OCI-LY7 (cell line): ENCODE measurements at regions not wholly inside any gene's neighbourhood (a gene's known extent, or its start where the extent isn't known, plus 50 kb on each side); places are given as distances from the start of the nearest gene placed in this dataset.

Experiments
- BruUV-seq: library from RNA; stranded (reverse); fragments of 400-500 nt; replicated peaks from 2 replicates; lab custom pipeline; 2021; lab: Mats Ljungman, UMichigan
- CTCF ChIA-PET: fragments of 300-600 bp; sonication (Branson Sonifier 250); formaldehyde crosslinking; loops from one replicate; lab custom pipeline; 2022; ENCODE audit warnings: antibody characterized with exemption; ENCODE audit not compliant: unreplicated experiment; lab: Charles Lee
- POLR2A ChIA-PET: fragments of 300-600 bp; sonication (Branson Sonifier 250); formaldehyde crosslinking; loops from one replicate; lab custom pipeline; 2022; ENCODE audit warnings: antibody characterized with exemption; lab: Charles Lee
- DNase-seq: peaks from one replicate; pipeline ENCODE4 v3.0.0-alpha.2; 2015; ENCODE audit warnings: low spot score
- H2AFZ ChIP-seq: fragments of 200-600 bp; sonication (generic), shearing (Covaris generic); 2 replicates; pipeline ENCODE4 v1.6.1; 2014; ENCODE audit warnings: mild to moderate bottlenecking, antibody characterized with exemption, low read length, moderate library complexity
- H3K27ac ChIP-seq: fragments of 200-600 bp; sonication (generic); 2 replicates; pipeline ENCODE4 v1.5.1; 2014; ENCODE audit warnings: mixed run types, low read depth, mild to moderate bottlenecking, moderate library complexity, low read length, inconsistent platforms; ENCODE audit not compliant: poor library complexity, severe bottlenecking
- H3K36me3 ChIP-seq: fragments of 200-600 bp; sonication (generic); 2 replicates; pipeline ENCODE4 v1.6.1; 2014; ENCODE audit warnings: mild to moderate bottlenecking, antibody characterized with exemption, low read length, moderate library complexity, mixed read lengths; ENCODE audit not compliant: insufficient read depth
- H3K4me1 ChIP-seq: fragments of 200-600 bp; sonication (generic); 2 replicates; pipeline ENCODE4 v1.5.1; 2014; ENCODE audit warnings: mild to moderate bottlenecking, low read length; ENCODE audit not compliant: insufficient read depth, poor library complexity, severe bottlenecking
- H3K4me2 ChIP-seq: fragments of 200-600 bp; sonication (generic); 2 replicates; pipeline ENCODE4 v1.6.1; 2014; ENCODE audit warnings: mild to moderate bottlenecking, low read length
- H3K4me3 ChIP-seq: fragments of 200-600 bp; sonication (generic); 2 replicates; pipeline ENCODE4 v1.5.1; 2014; ENCODE audit warnings: mild to moderate bottlenecking, low read depth, low read length; ENCODE audit not compliant: poor library complexity, severe bottlenecking
- H3K79me2 ChIP-seq: fragments of 200-600 bp; sonication (generic); 2 replicates; pipeline ENCODE4 v1.6.1; 2016; ENCODE audit warnings: low read depth, mild to moderate bottlenecking, low read length, moderate library complexity, mixed read lengths; ENCODE audit not compliant: insufficient read depth
- H3K9me2 ChIP-seq: fragments of 200-600 bp; sonication (generic); 2 replicates; pipeline ENCODE4 v1.6.1; 2016; ENCODE audit warnings: mild to moderate bottlenecking, low read length, mixed read lengths; ENCODE audit not compliant: insufficient read depth
- H3K9me3 ChIP-seq: fragments of 200-600 bp; sonication (generic); 2 replicates; pipeline ENCODE4 v1.6.1; 2014; ENCODE audit warnings: mild to moderate bottlenecking, mixed run types, low read length, mixed read lengths
- H4K20me1 ChIP-seq: fragments of 200-600 bp; sonication (generic); 2 replicates; pipeline ENCODE4 v1.6.1; 2014; ENCODE audit warnings: mild to moderate bottlenecking, antibody characterized with exemption, low read length, moderate library complexity, mixed read lengths; ENCODE audit not compliant: insufficient read depth
- EZH2phosphoT487 ChIP-seq: fragments of 200-600 bp; sonication (generic); IDR thresholded peaks from 2 replicates; pipeline ENCODE4 v1.6.1; 2018; ENCODE audit warnings: low read depth, borderline replicate concordance, mild to moderate bottlenecking, mixed run types, antibody characterized with exemption, low read length, moderate library complexity, mixed read lengths
- intact Hi-C: fragments of 100-400 bp; cut with micrococcal nuclease; formaldehyde crosslinking; loops from one replicate; pipeline ENCODE4 v1.10.0; 2022; ENCODE audit not compliant: unreplicated experiment
- TF ChIP-seq, protein P1 (sequence below): fragments of 200-600 bp; sonication (generic); conservative IDR thresholded peaks from 2 replicates; pipeline ENCODE4 v1.5.1; 2014; ENCODE audit warnings: mild to moderate bottlenecking, antibody characterized with exemption, low read length, moderate library complexity, mixed read lengths

DNA sequence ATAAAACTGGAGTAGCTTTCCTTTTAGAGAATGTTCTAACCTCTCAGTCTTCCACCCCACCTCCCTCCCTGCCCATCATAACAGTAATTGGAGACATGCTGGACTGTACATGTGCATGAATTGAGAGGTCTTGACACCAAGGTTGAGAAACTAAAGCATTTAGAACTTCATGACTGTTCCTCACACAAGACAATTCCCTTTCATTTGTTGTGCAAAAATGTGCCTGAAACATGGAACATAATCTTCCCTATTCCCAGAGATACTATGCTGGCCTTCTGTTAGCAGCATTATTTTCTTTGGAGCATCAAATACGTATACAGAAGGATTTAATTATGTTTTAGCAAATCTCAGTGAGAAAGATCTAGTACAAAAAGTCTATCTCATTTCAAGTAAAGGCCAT lies 97.5 kb upstream of the KCNE2 start:
- H3K4me3 ChIP-seq: no peak overlapping the region
- H3K9me3 ChIP-seq: no peaks in the 10 kb centered on the region
- no peak overlapping the region for H3K27ac ChIP-seq
- no peak overlapping the region for H3K4me2 ChIP-seq
- H3K36me3 ChIP-seq: no peaks in the 10 kb centered on the region
- intact Hi-C loops: no loop called here
- H3K79me2 ChIP-seq: no peaks in the 10 kb centered on the region
- ChIA-PET CTCF (no interaction called here), POLR2A (no interaction called here)
- no peak overlapping the region for H2AFZ ChIP-seq
- no peaks in the 10 kb centered on the region for H4K20me1 ChIP-seq
- H3K9me2 ChIP-seq: no peaks in the 10 kb centered on the region
- DNase-seq: no peak
- TF ChIP-seq, protein P1, sequence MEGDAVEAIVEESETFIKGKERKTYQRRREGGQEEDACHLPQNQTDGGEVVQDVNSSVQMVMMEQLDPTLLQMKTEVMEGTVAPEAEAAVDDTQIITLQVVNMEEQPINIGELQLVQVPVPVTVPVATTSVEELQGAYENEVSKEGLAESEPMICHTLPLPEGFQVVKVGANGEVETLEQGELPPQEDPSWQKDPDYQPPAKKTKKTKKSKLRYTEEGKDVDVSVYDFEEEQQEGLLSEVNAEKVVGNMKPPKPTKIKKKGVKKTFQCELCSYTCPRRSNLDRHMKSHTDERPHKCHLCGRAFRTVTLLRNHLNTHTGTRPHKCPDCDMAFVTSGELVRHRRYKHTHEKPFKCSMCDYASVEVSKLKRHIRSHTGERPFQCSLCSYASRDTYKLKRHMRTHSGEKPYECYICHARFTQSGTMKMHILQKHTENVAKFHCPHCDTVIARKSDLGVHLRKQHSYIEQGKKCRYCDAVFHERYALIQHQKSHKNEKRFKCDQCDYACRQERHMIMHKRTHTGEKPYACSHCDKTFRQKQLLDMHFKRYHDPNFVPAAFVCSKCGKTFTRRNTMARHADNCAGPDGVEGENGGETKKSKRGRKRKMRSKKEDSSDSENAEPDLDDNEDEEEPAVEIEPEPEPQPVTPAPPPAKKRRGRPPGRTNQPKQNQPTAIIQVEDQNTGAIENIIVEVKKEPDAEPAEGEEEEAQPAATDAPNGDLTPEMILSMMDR: no peak
- TF ChIP-seq EZH2phosphoT487: no peak
- BruUV-seq: no TSS peak
- no peaks in the 10 kb centered on the region for H3K4me1 ChIP-seq

DNA sequence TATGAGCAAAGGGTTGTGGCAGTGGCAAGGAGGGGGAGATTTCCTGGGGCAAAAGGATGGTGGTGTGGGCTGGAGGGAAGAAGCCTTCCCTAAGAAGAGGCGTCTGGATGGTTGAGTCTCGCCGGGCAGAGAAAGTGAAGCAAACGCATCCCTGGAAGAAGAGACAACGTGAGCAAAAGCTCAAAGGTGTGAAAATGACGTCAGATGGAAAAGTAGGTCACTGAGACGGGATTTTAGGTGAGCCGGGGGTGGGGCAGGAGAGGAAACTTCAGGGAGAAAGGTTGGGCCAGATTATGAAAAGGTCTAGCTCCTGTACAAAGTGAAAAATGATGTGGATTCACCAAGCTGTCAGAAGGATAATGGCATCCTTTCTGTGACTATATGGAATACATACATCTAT lies 95.3 kb upstream of the KCNE2 start:
- Histone ChIP-seq H4K20me1 (no peaks in the 10 kb centered on the region), H3K4me1 (no peaks in the 10 kb centered on the region), H3K36me3 (no peaks in the 10 kb centered on the region), H3K9me2 (no peaks in the 10 kb centered on the region), H3K79me2 (no peaks in the 10 kb centered on the region), H3K4me3 (no peak overlapping the region), H3K9me3 (no peaks in the 10 kb centered on the region), H2AFZ (no peak overlapping the region), H3K27ac (no peak overlapping the region), H3K4me2 (no peak overlapping the region)
- ChIA-PET POLR2A (no interaction called here), CTCF (no interaction called here)
- intact Hi-C loops: no loop called here
- DNase-seq: no peak
- no TSS peak for BruUV-seq
- TF ChIP-seq, protein P1: no peak
- no peak for TF ChIP-seq EZH2phosphoT487

DNA sequence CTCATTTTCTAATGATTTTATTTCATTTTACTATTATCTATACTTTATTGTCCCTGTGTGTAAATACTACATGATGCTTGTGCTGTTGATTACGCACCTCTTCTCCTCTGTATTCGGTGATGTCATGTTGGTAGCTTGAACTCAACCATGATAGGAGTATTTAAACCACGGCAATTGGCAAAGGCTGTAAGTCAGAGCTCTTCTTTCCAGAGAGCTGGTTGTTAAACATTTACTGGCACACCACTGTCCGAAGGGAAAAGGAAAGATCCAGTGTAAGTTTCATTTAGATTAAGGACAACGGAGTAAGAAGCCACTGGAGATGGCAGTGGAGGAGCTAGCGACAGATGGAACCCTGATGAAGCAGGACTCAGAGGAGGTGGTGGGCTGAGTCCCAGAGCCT lies 93.4 kb upstream of the KCNE2 start:
- intact Hi-C loops: no loop called here

More for the DNA sequence above, 93.4 kb upstream of the KCNE2 start:
- Histone ChIP-seq H4K20me1 (no peaks in the 10 kb centered on the region), H3K4me3 (no peak overlapping the region), H3K36me3 (no peaks in the 10 kb centered on the region), H3K4me1 (no peaks in the 10 kb centered on the region), H2AFZ (no peak overlapping the region), H3K27ac (no peak overlapping the region), H3K79me2 (no peaks in the 10 kb centered on the region), H3K9me2 (no peaks in the 10 kb centered on the region), H3K4me2 (no peak overlapping the region), H3K9me3 (no peaks in the 10 kb centered on the region)
- no peak for DNase-seq
- CTCF ChIA-PET: no interaction called here
- POLR2A ChIA-PET: interaction anchor here (0.9 to 1.4 kb wide), 2 partner anchors 20 to 48 kb away, joined by 3 read pairs; no protein-coding TSS in a partner anchor
- TF ChIP-seq EZH2phosphoT487: no peak
- TF ChIP-seq, protein P1: no peak
- BruUV-seq: no TSS peak
